ENCODE measurements at regions not wholly inside any gene's neighbourhood (a gene's known extent, or its start where the extent isn't known, plus 50 kb on each side); places are given as distances from the start of the nearest gene placed in this dataset.
A peak's percentile ranks its signal among the peaks of the same experiment; 100 is the strongest.

DNA sequence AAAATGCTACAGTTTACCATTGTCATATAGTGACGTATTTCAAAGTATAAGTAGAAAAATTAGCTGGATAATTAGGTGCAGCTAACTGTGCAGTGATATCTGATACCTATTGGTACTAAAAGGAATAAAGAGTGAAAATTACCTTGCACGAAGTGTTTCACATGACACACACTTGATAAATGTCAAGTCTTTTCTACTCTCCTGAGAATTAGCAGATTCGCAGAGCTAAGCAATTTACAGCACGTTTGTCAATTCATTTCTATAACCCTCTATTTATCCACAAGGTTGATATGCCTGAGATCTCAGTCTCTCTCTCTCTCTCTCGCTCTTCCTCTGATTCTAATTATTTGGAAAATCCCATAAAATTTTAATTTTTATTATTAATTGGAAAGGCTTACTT lies 1109.0 kb downstream of the EFNB2 start:
- no peak for DNase-seq (ENCODE audit: low read depth in 2 of 2)
- TF ChIP-seq, protein P1, sequence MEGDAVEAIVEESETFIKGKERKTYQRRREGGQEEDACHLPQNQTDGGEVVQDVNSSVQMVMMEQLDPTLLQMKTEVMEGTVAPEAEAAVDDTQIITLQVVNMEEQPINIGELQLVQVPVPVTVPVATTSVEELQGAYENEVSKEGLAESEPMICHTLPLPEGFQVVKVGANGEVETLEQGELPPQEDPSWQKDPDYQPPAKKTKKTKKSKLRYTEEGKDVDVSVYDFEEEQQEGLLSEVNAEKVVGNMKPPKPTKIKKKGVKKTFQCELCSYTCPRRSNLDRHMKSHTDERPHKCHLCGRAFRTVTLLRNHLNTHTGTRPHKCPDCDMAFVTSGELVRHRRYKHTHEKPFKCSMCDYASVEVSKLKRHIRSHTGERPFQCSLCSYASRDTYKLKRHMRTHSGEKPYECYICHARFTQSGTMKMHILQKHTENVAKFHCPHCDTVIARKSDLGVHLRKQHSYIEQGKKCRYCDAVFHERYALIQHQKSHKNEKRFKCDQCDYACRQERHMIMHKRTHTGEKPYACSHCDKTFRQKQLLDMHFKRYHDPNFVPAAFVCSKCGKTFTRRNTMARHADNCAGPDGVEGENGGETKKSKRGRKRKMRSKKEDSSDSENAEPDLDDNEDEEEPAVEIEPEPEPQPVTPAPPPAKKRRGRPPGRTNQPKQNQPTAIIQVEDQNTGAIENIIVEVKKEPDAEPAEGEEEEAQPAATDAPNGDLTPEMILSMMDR (IDR thresholded peaks at IDR 0.05; ENCODE audit: low read depth, low read length), result no peak
- no peak overlapping the region for H3K4me3 ChIP-seq (replicated peaks in 1 of 2; ENCODE audit: low read depth in 2 of 2, low read length in 2 of 2)

DNA sequence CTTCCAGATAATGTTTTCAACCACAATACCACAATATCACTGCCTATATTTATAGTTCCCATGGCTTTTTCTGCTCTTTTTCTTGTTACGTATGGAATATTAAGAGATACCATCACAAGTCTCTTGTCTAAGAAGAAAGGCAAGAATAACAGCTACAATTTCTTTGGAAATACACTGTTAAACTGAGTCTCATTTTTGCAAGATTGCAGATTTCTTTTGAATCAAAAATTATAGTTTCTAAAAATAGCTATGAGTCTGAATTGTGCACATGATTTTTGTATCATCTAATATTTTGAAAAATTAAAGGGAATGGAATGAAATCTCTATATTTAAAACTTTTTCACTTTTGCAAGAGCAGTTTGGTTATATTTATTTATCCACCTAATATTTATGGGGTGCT lies 1120.8 kb downstream of the EFNB2 start:
- no peak for DNase-seq (ENCODE audit: low read depth in 2 of 2)
- no peak overlapping the region for H3K4me3 ChIP-seq (replicated peaks in 1 of 2; ENCODE audit: low read depth in 2 of 2, low read length in 2 of 2)
- TF ChIP-seq, protein P1 (IDR thresholded peaks at IDR 0.05; ENCODE audit: low read depth, low read length), result no peak

DNA sequence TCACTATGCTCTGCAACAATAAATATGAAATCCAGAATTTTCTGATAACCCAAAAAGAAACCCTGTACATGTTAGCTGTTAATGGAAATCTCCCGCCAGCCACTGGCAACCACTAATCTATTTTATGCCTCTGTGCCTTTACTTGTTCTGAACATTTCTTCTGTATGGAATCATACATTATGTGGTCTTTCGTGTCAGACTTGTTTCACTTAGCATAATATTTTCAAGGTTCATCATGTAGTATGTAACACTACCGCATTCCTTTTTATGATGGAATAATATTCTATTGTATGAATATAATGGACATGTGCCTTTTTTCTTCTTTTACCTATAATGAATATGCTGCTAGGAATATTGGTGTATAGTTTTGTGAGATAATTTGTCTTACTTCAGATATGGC lies 1123.3 kb downstream of the EFNB2 start:
- TF ChIP-seq, protein P1 (IDR thresholded peaks at IDR 0.05; ENCODE audit: low read depth, low read length), result no peak
- DNase-seq (ENCODE audit: low read depth in 2 of 2), result no peak
- no peak overlapping the region for H3K4me3 ChIP-seq (replicated peaks in 1 of 2; ENCODE audit: low read depth in 2 of 2, low read length in 2 of 2)

DNA sequence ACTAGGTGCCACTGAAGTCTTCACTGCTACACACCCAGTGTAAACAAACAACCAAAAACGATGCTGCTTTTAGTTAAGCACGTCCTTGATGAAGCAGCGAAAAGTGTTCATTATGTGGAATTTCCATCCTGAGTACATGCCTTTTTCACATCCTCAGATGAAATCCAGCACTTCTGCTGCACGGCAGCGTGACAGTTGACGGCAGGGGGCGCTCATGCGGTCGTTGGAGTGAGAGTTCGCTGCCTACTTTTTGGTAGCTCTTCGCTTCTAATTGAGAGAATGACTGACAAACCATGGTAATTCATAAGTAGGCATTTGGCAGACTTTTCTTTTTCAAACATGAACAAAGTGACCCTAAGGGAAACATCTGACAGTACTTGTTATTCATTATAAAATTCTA lies 1124.9 kb downstream of the EFNB2 start:
- TF ChIP-seq, protein P1 (IDR thresholded peaks at IDR 0.05; ENCODE audit: low read depth, low read length), result peak; percentile 51
- no peak overlapping the region for H3K4me3 ChIP-seq (replicated peaks in 1 of 2; ENCODE audit: low read depth in 2 of 2, low read length in 2 of 2)
- DNase-seq (ENCODE audit: low read depth in 2 of 2), result peak; percentile 41 to 48

DNA sequence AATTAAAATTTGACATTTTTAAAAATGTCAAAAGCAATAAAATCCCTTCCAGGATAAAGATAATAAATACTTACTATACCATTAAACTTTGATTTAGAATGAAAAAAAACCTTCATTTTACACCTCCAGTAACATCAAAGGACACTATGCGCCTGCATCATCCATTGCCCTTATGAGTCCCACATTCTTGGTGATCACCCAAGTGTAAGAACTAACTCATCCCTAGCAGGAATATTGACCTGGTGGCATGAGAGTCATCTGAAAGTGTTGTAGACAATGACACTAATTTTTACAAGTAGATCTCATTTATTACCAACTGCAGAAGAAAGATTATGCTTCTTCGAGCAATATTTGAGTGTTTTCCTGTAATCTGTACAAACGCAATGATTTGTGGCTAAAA lies 1128.9 kb downstream of the EFNB2 start:
- TF ChIP-seq, protein P1 (IDR thresholded peaks at IDR 0.05; ENCODE audit: low read depth, low read length), result no peak

DNA sequence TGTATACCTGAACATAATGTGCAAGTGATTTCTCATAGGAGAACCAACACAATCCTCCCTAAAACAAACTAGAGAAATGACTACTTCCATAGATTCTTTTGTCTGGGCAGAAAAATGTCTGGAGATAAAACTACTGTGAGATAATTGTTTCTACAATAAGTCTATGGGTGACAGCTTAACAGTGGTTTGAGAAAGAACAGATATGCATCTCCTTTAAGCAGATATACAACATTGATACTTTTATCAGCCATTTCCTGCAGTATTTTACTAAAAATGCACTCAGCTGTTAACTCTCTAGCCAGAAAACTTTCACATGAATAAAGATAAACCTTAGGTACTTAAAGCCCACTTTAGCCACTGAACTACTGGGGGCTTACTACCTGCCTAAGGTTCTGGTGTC lies 1132.4 kb downstream of the EFNB2 start:
- no peak for DNase-seq (ENCODE audit: low read depth in 2 of 2)
- TF ChIP-seq, protein P1 (IDR thresholded peaks at IDR 0.05; ENCODE audit: low read depth, low read length), result no peak

More for the DNA sequence above, 1128.9 kb downstream of the EFNB2 start:
- no peak for DNase-seq (ENCODE audit: low read depth in 2 of 2)
- no peak overlapping the region for H3K4me3 ChIP-seq (replicated peaks in 1 of 2; ENCODE audit: low read depth in 2 of 2, low read length in 2 of 2)

DNA sequence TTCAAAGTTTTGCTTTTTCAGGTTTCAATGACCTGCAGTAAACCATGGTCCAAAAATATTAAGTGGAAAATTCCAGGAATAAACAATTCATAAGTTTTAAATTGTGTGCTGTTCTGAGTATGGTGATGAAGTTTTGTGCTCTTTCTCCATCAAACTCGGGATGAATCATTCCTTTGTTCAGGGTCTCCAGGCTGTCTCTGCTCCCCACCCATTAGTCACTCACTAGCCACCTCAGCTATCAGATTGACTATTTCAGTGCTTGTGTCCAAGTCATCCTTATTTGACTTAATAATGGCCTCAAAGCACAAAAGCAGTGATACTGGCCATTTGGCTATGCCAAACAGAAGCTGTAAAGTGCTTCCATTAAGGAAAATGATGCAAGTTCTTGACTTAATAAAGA lies 1140.4 kb downstream of the EFNB2 start:
- TF ChIP-seq, protein P1 (IDR thresholded peaks at IDR 0.05; ENCODE audit: low read depth, low read length), result no peak
- peak in 1 of 2 donors; percentile 5 for DNase-seq (ENCODE audit: low read depth in 2 of 2)
- no peak overlapping the region for H3K4me3 ChIP-seq (replicated peaks in 1 of 2; ENCODE audit: low read depth in 2 of 2, low read length in 2 of 2)

More for the DNA sequence above, 1132.4 kb downstream of the EFNB2 start:
- H3K4me3 ChIP-seq (replicated peaks in 1 of 2; ENCODE audit: low read depth in 2 of 2, low read length in 2 of 2), result no peak overlapping the region
